ENCODE measurements at regions not wholly inside any gene's neighbourhood (a gene's known extent, or its start where the extent isn't known, plus 50 kb on each side); places are given as distances from the start of the nearest gene placed in this dataset.

DNA sequence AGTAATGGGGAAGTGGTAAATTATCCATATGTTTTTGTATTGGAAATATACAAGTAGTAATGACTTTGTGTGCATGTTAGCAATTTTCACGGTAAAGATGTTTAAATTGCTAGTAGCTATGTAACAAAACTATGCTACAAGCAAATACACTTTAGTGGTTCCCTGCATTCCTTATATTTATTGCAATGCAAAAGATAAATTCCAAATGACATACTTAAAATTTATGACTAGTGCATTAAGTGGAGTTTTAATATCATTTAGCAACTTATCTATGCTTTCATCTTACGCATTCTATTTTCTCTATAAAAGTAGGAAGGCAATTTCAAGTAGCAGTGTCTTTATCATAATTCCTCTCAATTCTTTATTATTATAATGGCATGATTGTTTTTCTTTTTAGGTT is 482.8 kb downstream of the SLITRK5 start:
- no peak for DNase-seq
- Mint-ChIP-seq H3K4me3 (ENCODE audit: unreplicated experiment) (no peak overlapping the region), H3K36me3 (ENCODE audit: unreplicated experiment) (peaks cover 1% of the 10 kb centered on the region), H3K9me3 (ENCODE audit: unreplicated experiment) (peaks cover 3% of the 10 kb centered on the region), H3K27ac (ENCODE audit: unreplicated experiment) (no peak overlapping the region), H3K4me1 (ENCODE audit: low read depth, unreplicated experiment) (no peaks in the 10 kb centered on the region), H3K27me3 (ENCODE audit: unreplicated experiment) (peaks cover 2% of the 10 kb centered on the region)
- TF ChIP-seq, protein P1, sequence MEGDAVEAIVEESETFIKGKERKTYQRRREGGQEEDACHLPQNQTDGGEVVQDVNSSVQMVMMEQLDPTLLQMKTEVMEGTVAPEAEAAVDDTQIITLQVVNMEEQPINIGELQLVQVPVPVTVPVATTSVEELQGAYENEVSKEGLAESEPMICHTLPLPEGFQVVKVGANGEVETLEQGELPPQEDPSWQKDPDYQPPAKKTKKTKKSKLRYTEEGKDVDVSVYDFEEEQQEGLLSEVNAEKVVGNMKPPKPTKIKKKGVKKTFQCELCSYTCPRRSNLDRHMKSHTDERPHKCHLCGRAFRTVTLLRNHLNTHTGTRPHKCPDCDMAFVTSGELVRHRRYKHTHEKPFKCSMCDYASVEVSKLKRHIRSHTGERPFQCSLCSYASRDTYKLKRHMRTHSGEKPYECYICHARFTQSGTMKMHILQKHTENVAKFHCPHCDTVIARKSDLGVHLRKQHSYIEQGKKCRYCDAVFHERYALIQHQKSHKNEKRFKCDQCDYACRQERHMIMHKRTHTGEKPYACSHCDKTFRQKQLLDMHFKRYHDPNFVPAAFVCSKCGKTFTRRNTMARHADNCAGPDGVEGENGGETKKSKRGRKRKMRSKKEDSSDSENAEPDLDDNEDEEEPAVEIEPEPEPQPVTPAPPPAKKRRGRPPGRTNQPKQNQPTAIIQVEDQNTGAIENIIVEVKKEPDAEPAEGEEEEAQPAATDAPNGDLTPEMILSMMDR (IDR thresholded peaks at IDR 0.05; ENCODE audit: partially characterized antibody, unreplicated experiment): no peak

DNA sequence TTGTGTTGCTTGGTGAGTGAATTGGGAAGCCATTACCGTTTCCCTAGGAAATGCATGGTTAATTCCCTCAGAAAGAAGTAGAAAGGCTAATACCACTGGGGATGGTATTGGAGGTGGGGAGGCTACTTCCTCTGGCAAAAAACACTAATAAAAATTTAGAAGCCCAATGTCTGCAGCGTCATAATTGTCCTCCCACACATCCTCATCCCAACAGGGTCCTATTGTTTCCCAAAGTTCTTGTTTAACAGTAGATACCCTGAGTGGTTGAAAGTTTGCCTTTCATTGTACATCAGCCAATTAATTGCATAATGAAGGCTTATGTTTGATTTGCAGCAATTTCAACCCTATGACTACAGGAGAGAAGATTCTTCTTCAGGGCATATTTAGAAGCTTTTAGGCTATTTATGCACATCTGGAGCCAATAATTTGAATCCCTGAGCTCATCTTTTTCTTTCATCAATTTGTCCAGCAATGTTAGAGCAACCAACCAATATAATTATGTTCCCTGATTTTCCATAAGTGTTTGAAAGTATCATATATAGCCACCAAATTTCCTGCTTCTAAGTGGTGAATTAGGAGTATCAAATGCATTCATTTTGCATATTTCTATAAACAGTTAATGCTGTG is 491.0 kb downstream of the SLITRK5 start:
- DNase-seq: no peak
- H3K36me3 Mint-ChIP-seq (ENCODE audit: unreplicated experiment): no peaks in the 10 kb centered on the region
- H3K27me3 Mint-ChIP-seq (ENCODE audit: unreplicated experiment): no peaks in the 10 kb centered on the region
- H3K9me3 Mint-ChIP-seq (ENCODE audit: unreplicated experiment): no peaks in the 10 kb centered on the region
- TF ChIP-seq, protein P1 (IDR thresholded peaks at IDR 0.05; ENCODE audit: partially characterized antibody, unreplicated experiment): no peak
- no peaks in the 10 kb centered on the region for H3K4me1 Mint-ChIP-seq (ENCODE audit: low read depth, unreplicated experiment)
- H3K4me3 Mint-ChIP-seq (ENCODE audit: unreplicated experiment): no peak overlapping the region
- no peak overlapping the region for H3K27ac Mint-ChIP-seq (ENCODE audit: unreplicated experiment)

DNA sequence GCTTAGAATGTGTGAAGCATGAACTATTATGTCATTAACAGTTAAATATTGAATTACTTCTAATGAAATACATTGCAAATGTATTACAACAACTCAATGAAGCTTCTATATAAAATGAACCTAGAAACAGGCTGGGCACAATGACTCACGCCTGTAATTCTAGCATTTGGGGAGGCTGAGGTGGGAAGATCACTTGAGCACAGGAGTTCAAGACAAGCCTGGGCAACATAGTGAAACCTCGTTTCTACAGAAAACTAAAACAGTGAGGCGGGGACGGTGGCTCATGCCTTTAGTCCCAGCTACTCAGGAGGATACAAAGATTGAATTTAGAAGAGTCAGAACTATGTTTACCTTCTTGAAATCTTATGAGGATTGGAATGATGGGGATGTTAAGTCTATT is 505.1 kb downstream of the SLITRK5 start:
- H3K4me3 Mint-ChIP-seq (ENCODE audit: unreplicated experiment): no peak overlapping the region
- H3K9me3 Mint-ChIP-seq (ENCODE audit: unreplicated experiment): no peaks in the 10 kb centered on the region
- no peaks in the 10 kb centered on the region for H3K36me3 Mint-ChIP-seq (ENCODE audit: unreplicated experiment)
- TF ChIP-seq, protein P1 (IDR thresholded peaks at IDR 0.05; ENCODE audit: partially characterized antibody, unreplicated experiment): no peak
- no peak for DNase-seq
- H3K27me3 Mint-ChIP-seq (ENCODE audit: unreplicated experiment): no peaks in the 10 kb centered on the region
- H3K4me1 Mint-ChIP-seq (ENCODE audit: low read depth, unreplicated experiment): no peaks in the 10 kb centered on the region
- H3K27ac Mint-ChIP-seq (ENCODE audit: unreplicated experiment): no peak overlapping the region

DNA sequence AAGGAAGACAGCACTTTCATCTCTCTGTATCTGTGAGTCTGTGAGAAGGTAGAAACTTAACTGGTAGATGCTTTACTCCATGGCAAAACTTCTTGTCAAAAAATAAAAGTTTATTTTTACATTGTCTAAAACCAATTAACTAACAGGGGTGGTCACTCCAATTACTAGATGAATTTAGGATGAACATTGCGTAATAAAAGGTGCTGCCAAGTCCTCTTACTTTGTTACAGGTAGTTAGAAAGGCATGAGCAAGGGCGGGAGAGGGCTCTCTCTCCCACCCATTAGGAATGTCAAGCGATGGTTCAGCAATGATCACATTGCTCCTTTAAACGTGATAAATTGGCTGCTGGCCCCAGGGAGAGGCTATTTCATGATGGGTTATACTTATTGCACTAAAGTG is 512.3 kb downstream of the SLITRK5 start:
- Mint-ChIP-seq H3K36me3 (ENCODE audit: unreplicated experiment) (no peaks in the 10 kb centered on the region), H3K4me3 (ENCODE audit: unreplicated experiment) (no peak overlapping the region), H3K27ac (ENCODE audit: unreplicated experiment) (no peak overlapping the region), H3K4me1 (ENCODE audit: low read depth, unreplicated experiment) (no peaks in the 10 kb centered on the region), H3K27me3 (ENCODE audit: unreplicated experiment) (no peaks in the 10 kb centered on the region), H3K9me3 (ENCODE audit: unreplicated experiment) (no peaks in the 10 kb centered on the region)
- no peak for DNase-seq
- TF ChIP-seq, protein P1 (IDR thresholded peaks at IDR 0.05; ENCODE audit: partially characterized antibody, unreplicated experiment): no peak

DNA sequence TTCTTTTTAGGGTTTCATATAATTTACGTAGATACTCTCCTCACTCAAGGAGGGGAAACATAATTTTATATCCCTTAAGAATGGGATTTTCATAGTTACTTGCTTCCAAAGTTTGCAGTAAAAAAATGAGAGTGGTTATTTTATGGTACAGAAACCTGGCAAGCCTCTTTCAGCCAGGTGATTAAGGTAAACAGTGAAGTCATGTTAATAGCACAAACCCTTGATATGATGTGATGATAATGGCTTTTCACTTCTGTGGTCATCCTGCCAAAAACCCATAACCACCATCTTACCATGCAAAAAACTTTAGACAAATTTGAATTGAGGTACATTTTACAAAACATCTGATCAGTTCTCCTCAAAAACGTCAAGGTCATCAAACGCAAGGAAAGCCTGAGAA is 517.8 kb downstream of the SLITRK5 start:
- Mint-ChIP-seq H3K9me3 (ENCODE audit: unreplicated experiment) (peaks cover 2% of the 10 kb centered on the region), H3K27me3 (ENCODE audit: unreplicated experiment) (no peaks in the 10 kb centered on the region), H3K27ac (ENCODE audit: unreplicated experiment) (no peak overlapping the region), H3K36me3 (ENCODE audit: unreplicated experiment) (no peaks in the 10 kb centered on the region), H3K4me3 (ENCODE audit: unreplicated experiment) (no peak overlapping the region), H3K4me1 (ENCODE audit: low read depth, unreplicated experiment) (no peaks in the 10 kb centered on the region)
- DNase-seq: no peak
- TF ChIP-seq, protein P1 (IDR thresholded peaks at IDR 0.05; ENCODE audit: partially characterized antibody, unreplicated experiment): no peak
